GM12872 (cell line): ENCODE measurements at regions not wholly inside any gene's neighbourhood (a gene's known extent, or its start where the extent isn't known, plus 50 kb on each side); places are given as distances from the start of the nearest gene placed in this dataset.

ENCODE experiments used
- CTCF ChIP-seq: IDR thresholded peaks from 3 replicates; pipeline ENCODE4 v1.5.1; 2011; ENCODE audit warnings: low read depth, mild to moderate bottlenecking, low read length, moderate library complexity; ENCODE audit not compliant: insufficient read depth

DNA sequence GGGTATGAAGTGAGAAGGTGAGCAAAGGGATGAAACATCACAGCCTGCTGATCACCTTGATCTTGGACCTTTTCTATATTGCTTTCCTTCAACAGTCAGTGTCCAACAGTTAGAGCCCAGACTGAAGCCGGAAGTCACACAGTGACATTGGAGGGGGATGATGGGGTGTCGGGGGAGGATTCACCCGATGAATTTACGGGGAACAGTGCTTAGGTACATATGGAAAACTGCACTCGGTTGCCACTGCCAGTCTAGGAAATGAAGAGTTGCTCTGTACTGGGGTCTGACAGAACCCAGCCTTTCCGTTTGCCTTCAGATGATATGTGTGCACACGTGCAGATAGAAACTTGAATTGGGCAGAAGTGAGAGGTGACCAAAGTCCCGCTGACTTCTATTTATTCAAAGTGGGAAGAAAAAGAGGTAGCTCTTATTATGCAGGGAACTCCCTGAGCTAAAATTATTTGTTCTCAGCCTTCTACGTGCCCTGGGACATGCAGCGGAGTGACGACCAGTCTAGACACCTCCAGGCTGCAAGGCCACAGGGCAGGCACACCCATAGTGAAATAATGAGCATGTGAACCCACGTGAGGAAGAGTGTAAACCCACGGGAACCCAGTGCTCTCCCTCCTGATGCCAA is 107.2 kb upstream of the INHBA start:
- no peak for TF ChIP-seq CTCF

GRCh38 chr7:41809529-41809939 is 106.6 kb upstream of the INHBA start:
- TF ChIP-seq CTCF: no peak

GRCh38 chr7:41809116-41809515 is 106.2 kb upstream of the INHBA start:
- no peak for TF ChIP-seq CTCF

GRCh38 chr7:41808541-41808940 is 105.7 kb upstream of the INHBA start:
- TF ChIP-seq CTCF: no peak

DNA sequence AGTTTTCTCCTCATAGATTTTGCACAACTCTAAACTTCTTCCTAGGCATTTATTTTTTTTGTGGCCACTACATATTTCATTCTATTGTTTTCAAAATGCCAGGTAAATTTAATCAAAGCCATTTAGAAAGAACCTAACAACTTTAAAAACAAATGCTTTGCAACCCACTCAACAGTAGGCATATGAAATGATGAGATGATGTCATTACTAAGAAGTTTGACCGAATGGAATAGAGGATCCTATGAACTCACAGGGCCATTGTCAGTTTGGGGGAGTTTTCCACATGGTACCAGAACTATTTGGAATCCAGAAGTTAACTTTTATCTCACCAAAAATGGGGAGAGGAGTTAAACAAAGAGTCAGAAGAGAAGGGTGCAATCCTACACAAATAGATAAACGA is 100.7 kb upstream of the INHBA start:
- TF ChIP-seq CTCF: no peak

- no peak for TF ChIP-seq CTCF
Measured at GRCh38 chr7:41796331-41796730, 93.4 kb upstream of the INHBA start.

DNA sequence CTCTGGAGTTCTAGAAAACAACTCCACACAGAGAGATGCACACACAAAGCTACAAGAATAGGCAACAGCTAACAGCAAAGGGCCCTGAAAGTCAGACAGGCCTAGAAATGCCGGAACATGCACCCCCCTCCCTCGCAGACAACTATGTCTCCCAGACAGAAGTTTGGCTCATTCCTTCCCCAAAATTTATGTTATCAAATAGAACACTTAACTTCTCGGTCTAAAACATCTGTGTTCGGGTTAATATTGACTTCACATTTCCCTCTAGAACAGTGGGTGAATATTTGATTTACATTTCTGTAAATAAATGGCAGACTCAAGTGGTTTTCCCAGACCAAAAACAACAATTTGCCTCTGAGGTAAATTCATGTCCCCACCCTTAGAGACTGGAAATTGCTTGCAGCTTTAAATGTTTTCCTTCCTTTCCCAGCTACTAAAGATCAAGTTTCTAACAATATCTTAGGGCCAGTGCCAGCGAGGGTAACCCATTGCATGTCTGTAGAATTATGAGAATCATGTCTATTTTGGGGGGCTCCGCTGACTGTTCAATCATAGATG is 92.5 kb upstream of the INHBA start:
- TF ChIP-seq CTCF: no peak
